Panc1 (cell line): ENCODE measurements at regions not wholly inside any gene's neighbourhood (a gene's known extent, or its start where the extent isn't known, plus 50 kb on each side); places are given as distances from the start of the nearest gene placed in this dataset.

Experiments used
- ATAC-seq: fragments of 200-7000 bp; cut with Tn5 transposase; 2 replicates; pipeline ENCODE4 v1.9.1; 2020; ENCODE audit warnings: mild to moderate bottlenecking, moderate library complexity
- BruUV-seq: library from RNA; stranded (reverse); fragments of 400-500 nt; replicated peaks from 2 replicates; lab custom pipeline; 2021; lab: Mats Ljungman, UMichigan
- CTCF ChIA-PET: fragments of 300-600 bp; sonication (Branson Sonifier 250); formaldehyde crosslinking; loops from one replicate; lab custom pipeline; 2022; ENCODE audit warnings: antibody characterized with exemption; lab: Charles Lee
- POLR2A ChIA-PET: fragments of 300-600 bp; sonication (Branson Sonifier 250); formaldehyde crosslinking; loops from one replicate; lab custom pipeline; 2022; ENCODE audit warnings: antibody characterized with exemption; lab: Charles Lee
- DNase-seq: peaks from one replicate; pipeline ENCODE4 v3.0.0-alpha.2; 2010; ENCODE audit warnings: low read depth, low spot score
- H3K27ac ChIP-seq: 2 replicates; pipeline ENCODE4 v1.5.1; 2011; ENCODE audit warnings: mild to moderate bottlenecking, low read length, inconsistent platforms
- H3K27me3 ChIP-seq: fragments of 200-500 bp; sonication (Bioruptor generic); 2 replicates; pipeline ENCODE4 v1.6.0; 2014; ENCODE audit warnings: low read length, inconsistent platforms; ENCODE audit not compliant: control insufficient read depth, insufficient read depth
- H3K36me3 ChIP-seq: fragments of 200-500 bp; sonication (Bioruptor generic); 2 replicates; pipeline ENCODE4 v1.5.1; 2014; ENCODE audit warnings: inconsistent platforms, mild to moderate bottlenecking, low read length, moderate library complexity; ENCODE audit not compliant: control insufficient read depth, insufficient read depth
- H3K4me1 ChIP-seq: 2 replicates; pipeline ENCODE4 v1.5.1; 2011; ENCODE audit warnings: inconsistent platforms, mild to moderate bottlenecking, low read length, moderate library complexity; ENCODE audit not compliant: control insufficient read depth, insufficient read depth
- H3K4me3 ChIP-seq, 2 experiments: 2 replicates each; pipeline ENCODE4 v1.5.1; 2011 to 2012; ENCODE audit warnings: low read depth in 2 of 2, low read length in 2 of 2, mild to moderate bottlenecking in 2 of 2, inconsistent platforms in 1 of 2, moderate library complexity in 1 of 2
- H3K9me3 ChIP-seq: fragments of 200-500 bp; sonication (Bioruptor generic); 2 replicates; pipeline ENCODE4 v1.5.1; 2014; ENCODE audit warnings: low read depth, mild to moderate bottlenecking, inconsistent platforms, low read length, moderate library complexity; ENCODE audit not compliant: control insufficient read depth, insufficient read depth
- CTCF ChIP-seq: fragments of 450-650 bp; IDR thresholded peaks from 2 replicates; pipeline ENCODE4 v1.5.1; 2017; ENCODE audit warnings: mild to moderate bottlenecking
- POLR2AphosphoS5 ChIP-seq: IDR thresholded peaks from 2 replicates; pipeline ENCODE4 v1.6.1; 2012; ENCODE audit warnings: mild to moderate bottlenecking, low read depth, low read length, moderate library complexity
- REST ChIP-seq, 2 experiments: IDR thresholded peaks; 2 replicates each; pipeline ENCODE4 v1.6.1; 2011 to 2012; ENCODE audit warnings: low read depth in 2 of 2, control low read depth in 1 of 2, low read length in 1 of 2, mild to moderate bottlenecking in 1 of 2, moderate library complexity in 1 of 2; ENCODE audit not compliant: insufficient read depth in 1 of 2
- SIN3A ChIP-seq: IDR thresholded peaks from 2 replicates; pipeline ENCODE4 v1.6.1; 2012; ENCODE audit warnings: low read depth, mild to moderate bottlenecking, low read length, moderate library complexity, borderline replicate concordance; ENCODE audit not compliant: insufficient read depth
- TCF7L2 ChIP-seq: IDR thresholded peaks from 2 replicates; pipeline ENCODE4 v1.6.1; 2011; ENCODE audit warnings: mild to moderate bottlenecking, low read depth, low read length, inconsistent platforms
- in situ Hi-C: cut with HindIII; loops from 2 replicates; pipeline ENCODE4 v1.10.0; 2016; ENCODE audit warnings: low sequenced_read_pairs, low pct_unique_long_range_greater_than_20kb
- intact Hi-C: fragments of 100-400 bp; cut with micrococcal nuclease; formaldehyde crosslinking; loops from one replicate; pipeline ENCODE4 v1.10.0; 2022; ENCODE audit not compliant: unreplicated experiment

- BruUV-seq: no TSS peak
- H3K4me3 ChIP-seq: no peak overlapping the region
- peaks cover 3% of the 10 kb centered on the region; the same call in 1 of the 2 replicates for H3K27me3 ChIP-seq
- no peaks in the 10 kb centered on the region for H3K4me1 ChIP-seq
- no peak for ATAC-seq
- DNase-seq: no peak
- POLR2A ChIA-PET: no interaction called here
- intact Hi-C loops (no loop called here), in situ Hi-C loops (no loop called here)
- no peak for TF ChIP-seq CTCF
- TF ChIP-seq TCF7L2: no peak
- TF ChIP-seq REST (IDR thresholded peaks at IDR 0.05; ENCODE audit: insufficient read depth in 1 of 2, low read depth in 2 of 2, low read length in 1 of 2): no peak
- no peak for TF ChIP-seq POLR2AphosphoS5
- no peak for TF ChIP-seq SIN3A
- H3K27ac ChIP-seq: no peak overlapping the region
- CTCF ChIA-PET: no interaction called here
- H3K9me3 ChIP-seq: no peaks in the 10 kb centered on the region
- no peaks in the 10 kb centered on the region for H3K36me3 ChIP-seq
These were observed 395.9 kb downstream of the MATN1 start for GRCh38 chr1:30327370-30328099.

- Histone ChIP-seq H3K27me3 (peaks cover 3% of the 10 kb centered on the region; the same call in 1 of the 2 replicates), H3K27ac (no peak overlapping the region), H3K4me1 (no peaks in the 10 kb centered on the region), H3K9me3 (no peaks in the 10 kb centered on the region), H3K36me3 (no peaks in the 10 kb centered on the region), H3K4me3 (no peak overlapping the region)
- ChIA-PET CTCF (no interaction called here), POLR2A (no interaction called here)
- TF ChIP-seq POLR2AphosphoS5: no peak
- TF ChIP-seq SIN3A: no peak
- TF ChIP-seq CTCF: no peak
- TF ChIP-seq REST (IDR thresholded peaks at IDR 0.05; ENCODE audit: insufficient read depth in 1 of 2, low read depth in 2 of 2, low read length in 1 of 2): no peak
- no peak for TF ChIP-seq TCF7L2
- in situ Hi-C loops: no loop called here
- ATAC-seq: no peak
- no TSS peak for BruUV-seq
- intact Hi-C loops: no loop called here
- no peak for DNase-seq
These were observed 397.4 kb downstream of the MATN1 start for GRCh38 chr1:30325999-30326398.
